IMR-90 (cell line): ENCODE measurements at regions not wholly inside any gene's neighbourhood (a gene's known extent, or its start where the extent isn't known, plus 50 kb on each side); places are given as distances from the start of the nearest gene placed in this dataset.

Source experiments
- ATAC-seq: fragments of 200-7000 bp; cut with Tn5 transposase; 2 replicates; pipeline ENCODE4 v1.9.1; 2020; ENCODE audit warnings: low read depth, mild to moderate bottlenecking, moderate library complexity
- BruUV-seq: library from RNA; stranded (reverse); fragments of 400-500 nt; replicated peaks from 2 replicates; lab custom pipeline; 2021; lab: Mats Ljungman, UMichigan
- CTCF ChIA-PET: fragments of 300-600 bp; formaldehyde crosslinking; extraction: SDS; loops from one replicate; lab custom pipeline; 2021; ENCODE audit warnings: antibody characterized with exemption; lab: Yijun Ruan, JAX
- POLR2A ChIA-PET: fragments of 300-600 bp; sonication (Branson Sonifier 250); formaldehyde crosslinking; loops from one replicate; lab custom pipeline; 2022; ENCODE audit warnings: antibody characterized with exemption; ENCODE audit not compliant: unreplicated experiment; lab: Charles Lee
- DNase-seq: peaks from one replicate; pipeline ENCODE4 v3.0.0; 2013
- H2AFZ ChIP-seq: replicated peaks from 2 replicates; pipeline ENCODE3; 2013; ENCODE audit warnings: low read length, mild to moderate bottlenecking; ENCODE audit not compliant: poor library complexity
- H2AK5ac ChIP-seq: 2 replicates; pipeline ENCODE4 v1.6.1; 2013; ENCODE audit warnings: low read depth, low read length, inconsistent platforms
- H2AK9ac ChIP-seq: replicated peaks from 2 replicates; pipeline ENCODE3; 2013; ENCODE audit warnings: mild to moderate bottlenecking, low read depth, low read length, moderate library complexity; ENCODE audit not compliant: poor library complexity
- H2BK120ac ChIP-seq: 2 replicates; pipeline ENCODE4 v1.6.1; 2013; ENCODE audit warnings: low read depth, low read length, inconsistent platforms
- H2BK15ac ChIP-seq: 3 replicates; pipeline ENCODE4 v1.6.1; 2013; ENCODE audit warnings: low read depth, low read length, inconsistent platforms
- H2BK20ac ChIP-seq: 2 replicates; pipeline ENCODE4 v1.6.1; 2013; ENCODE audit warnings: low read depth, mild to moderate bottlenecking, inconsistent platforms, low read length, moderate library complexity
- H2BK5ac ChIP-seq: 2 replicates; pipeline ENCODE4 v1.6.1; 2013; ENCODE audit warnings: mild to moderate bottlenecking, low read depth, low read length, inconsistent platforms; ENCODE audit not compliant: poor library complexity, severe bottlenecking
- H3K14ac ChIP-seq: replicated peaks from 2 replicates; pipeline ENCODE4 v1.6.1; 2013; ENCODE audit warnings: low read depth, low read length, inconsistent platforms
- H3K18ac ChIP-seq: 2 replicates; pipeline ENCODE4 v1.6.1; 2013; ENCODE audit warnings: low read depth, low read length, control low read depth
- H3K23ac ChIP-seq: 2 replicates; pipeline ENCODE4 v1.6.1; 2013; ENCODE audit warnings: low read depth, low read length, inconsistent platforms
- H3K27ac ChIP-seq: 2 replicates; pipeline ENCODE4 v1.5.1; 2013; ENCODE audit warnings: mild to moderate bottlenecking, control low read depth, low read length; ENCODE audit not compliant: insufficient read depth
- H3K27me3 ChIP-seq: 2 replicates; pipeline ENCODE4 v1.6.1; 2013; ENCODE audit warnings: low read length; ENCODE audit not compliant: control insufficient read depth, insufficient read depth
- H3K36me3 ChIP-seq: 2 replicates; pipeline ENCODE4 v1.6.1; 2013; ENCODE audit warnings: low read length, mixed read lengths; ENCODE audit not compliant: control insufficient read depth, insufficient read depth
- H3K4ac ChIP-seq: 2 replicates; pipeline ENCODE4 v1.6.1; 2013; ENCODE audit warnings: low read depth, low read length, inconsistent platforms
- H3K4me1 ChIP-seq: 2 replicates; pipeline ENCODE4 v1.6.1; 2013; ENCODE audit warnings: low read length, mixed read lengths; ENCODE audit not compliant: control insufficient read depth, insufficient read depth
- H3K4me2 ChIP-seq: 2 replicates; pipeline ENCODE4 v1.6.1; 2013; ENCODE audit warnings: low read depth, mild to moderate bottlenecking, control low read depth, low read length, moderate library complexity
- H3K4me3 ChIP-seq: 2 replicates; pipeline ENCODE4 v1.5.1; 2013; ENCODE audit warnings: low read depth, mild to moderate bottlenecking, control low read depth, low read length, moderate library complexity; ENCODE audit not compliant: insufficient read depth
- H3K56ac ChIP-seq: 2 replicates; pipeline ENCODE4 v1.6.1; 2013; ENCODE audit warnings: low read length, inconsistent platforms; ENCODE audit not compliant: insufficient read depth; ENCODE audit errors: extremely low read depth
- H3K79me1 ChIP-seq, 2 experiments: 2 replicates each; pipeline ENCODE4 v1.6.1; 2013; ENCODE audit warnings: low read length in 2 of 2, inconsistent platforms in 1 of 2, low read depth in 1 of 2
- H3K9ac ChIP-seq: 2 replicates; pipeline ENCODE4 v1.6.1; 2013; ENCODE audit warnings: low read depth, low read length, control low read depth
- H3K9me1 ChIP-seq: 2 replicates; pipeline ENCODE4 v1.6.1; 2013; ENCODE audit warnings: low read length, inconsistent platforms; ENCODE audit not compliant: insufficient read depth
- H3K9me3 ChIP-seq: 2 replicates; pipeline ENCODE4 v1.6.1; 2013; ENCODE audit warnings: low read length; ENCODE audit not compliant: control insufficient read depth, insufficient read depth
- H4K20me1 ChIP-seq: 2 replicates; pipeline ENCODE4 v1.6.1; 2013; ENCODE audit warnings: low read length, inconsistent platforms; ENCODE audit not compliant: insufficient read depth
- H4K5ac ChIP-seq: 2 replicates; pipeline ENCODE4 v1.6.1; 2013; ENCODE audit warnings: mild to moderate bottlenecking, low read depth, low read length, control low read depth
- H4K8ac ChIP-seq, 2 experiments: 2 replicates each; pipeline ENCODE4 v1.6.1; 2013; ENCODE audit warnings: low read depth in 2 of 2, low read length in 2 of 2, control low read depth in 1 of 2, inconsistent platforms in 1 of 2
- H4K91ac ChIP-seq: 2 replicates; pipeline ENCODE4 v1.6.1; 2013; ENCODE audit warnings: low read depth, low read length, inconsistent platforms; ENCODE audit not compliant: insufficient read depth
- BHLHE40 ChIP-seq: fragments of 150-350 bp; IDR thresholded peaks from 2 replicates; pipeline ENCODE4 v1.6.1; 2016; ENCODE audit warnings: mild to moderate bottlenecking, low read depth, low read length
- CEBPB ChIP-seq: IDR thresholded peaks from 2 replicates; pipeline ENCODE4 v1.6.1; 2012; ENCODE audit warnings: low read depth, low read length, improper control_type of control experiment
- CHD1 ChIP-seq: IDR thresholded peaks from 2 replicates; pipeline ENCODE4 v1.6.1; 2012; ENCODE audit warnings: low read depth, low read length, improper control_type of control experiment
- ELK1 ChIP-seq: fragments of 150-350 bp; IDR thresholded peaks from 2 replicates; pipeline ENCODE4 v1.6.1; 2016; ENCODE audit warnings: low read depth, mild to moderate bottlenecking, low read length, moderate library complexity, borderline replicate concordance
- FOS ChIP-seq: fragments of 150-350 bp; IDR thresholded peaks from 2 replicates; pipeline ENCODE4 v1.6.1; 2016; ENCODE audit warnings: low read depth, low read length
- MAFK ChIP-seq: IDR thresholded peaks from 2 replicates; pipeline ENCODE4 v1.6.1; 2012; ENCODE audit warnings: low read depth, low read length, improper control_type of control experiment
- MAZ ChIP-seq: IDR thresholded peaks from 2 replicates; pipeline ENCODE4 v1.6.1; 2012; ENCODE audit warnings: low read depth, mild to moderate bottlenecking, low read length, improper control_type of control experiment, moderate library complexity, borderline replicate concordance
- MXI1 ChIP-seq: IDR thresholded peaks from 2 replicates; pipeline ENCODE4 v1.6.1; 2012; ENCODE audit warnings: low read depth, mild to moderate bottlenecking, low read length, moderate library complexity, borderline replicate concordance
- NFE2L2 ChIP-seq: fragments of 150-350 bp; IDR thresholded peaks from 2 replicates; pipeline ENCODE4 v1.6.1; 2016; ENCODE audit warnings: low read depth, mild to moderate bottlenecking, low read length
- POLR2A ChIP-seq: IDR thresholded peaks from 2 replicates; pipeline ENCODE4 v1.6.1; 2012; ENCODE audit warnings: mild to moderate bottlenecking, low read depth, low read length
- RAD21 ChIP-seq: IDR thresholded peaks from 2 replicates; pipeline ENCODE4 v1.6.1; 2012; ENCODE audit warnings: low read length, improper control_type of control experiment
- RCOR1 ChIP-seq: IDR thresholded peaks from 2 replicates; pipeline ENCODE4 v1.6.1; 2012; ENCODE audit warnings: mild to moderate bottlenecking, low read length, improper control_type of control experiment; ENCODE audit not compliant: insufficient replicate concordance
- RFX5 ChIP-seq: IDR thresholded peaks from 2 replicates; pipeline ENCODE4 v1.8.0; 2012; ENCODE audit warnings: low read depth, mild to moderate bottlenecking, low read length, moderate library complexity
- SMC3 ChIP-seq: fragments of 150-350 bp; IDR thresholded peaks from 2 replicates; pipeline ENCODE4 v1.6.1; 2016; ENCODE audit warnings: low read depth, mild to moderate bottlenecking, antibody characterized with exemption, low read length, moderate library complexity
- whole genome bisulfite sequencing, 2 experiments: methylation state at CpG; one replicate each; pipeline versions ENCODE4 v1.1.5 to v1.1.7; 2013; ENCODE audit warnings: missing lambda C conversion rate in 2 of 2; ENCODE audit not compliant: insufficient read length in 1 of 2; ENCODE audit errors: extremely low coverage in 2 of 2; 5-methylcytosine and 5-hydroxymethylcytosine counted together
- dilution Hi-C: fragments of 300-500 bp; cut with HindIII; formaldehyde crosslinking; loops from one replicate; pipeline ENCODE4 v1.14.3; 2018; ENCODE audit warnings: low sequenced_read_pairs; ENCODE audit not compliant: unreplicated experiment
- in situ Hi-C: fragments of 300-500 bp; cut with MboI; formaldehyde crosslinking; loops from 3 replicates; pipeline ENCODE4 v1.14.3; 2019; ENCODE audit warnings: low sequenced_read_pairs, inconsistent platforms, mixed read lengths
- intact Hi-C: fragments of 100-400 bp; cut with micrococcal nuclease; formaldehyde crosslinking; loops from 2 replicates; pipeline ENCODE4 v1.10.0; 2022
- TF ChIP-seq, protein P1 (sequence below): fragments of 150-350 bp; IDR thresholded peaks from 2 replicates; pipeline ENCODE4 v1.6.1; 2017; ENCODE audit warnings: mild to moderate bottlenecking, antibody characterized with exemption, low read length, low read depth
- TF ChIP-seq, protein P2 (sequence below): conservative IDR thresholded peaks from 2 replicates; pipeline ENCODE4 v1.5.1; 2012; ENCODE audit warnings: mild to moderate bottlenecking, low read depth, low read length, improper control_type of control experiment

- POLR2A ChIA-PET: no interaction called here
- intact Hi-C loops (no loop called here), in situ Hi-C loops (no loop called here), dilution Hi-C loops (no loop called here)
- Histone ChIP-seq H3K4me2 (no peak overlapping the region), H3K27me3 (no peaks in the 10 kb centered on the region), H2BK15ac (no peak overlapping the region), H4K20me1 (no peaks in the 10 kb centered on the region), H4K91ac (no peak overlapping the region), H3K9ac (no peak overlapping the region), H3K9me1 (no peaks in the 10 kb centered on the region), H2AFZ (no peak overlapping the region), H4K5ac (no peak overlapping the region), H3K18ac (no peak overlapping the region), H2BK20ac (no peak overlapping the region), H4K8ac (no peak overlapping the region), H2BK120ac (no peak overlapping the region), H2AK5ac (no peak overlapping the region), H3K14ac (no peak overlapping the region), H3K4me3 (no peak overlapping the region), H3K23ac (no peak overlapping the region), H3K4me1 (no peaks in the 10 kb centered on the region), H2BK5ac (no peak overlapping the region), H3K27ac (no peak overlapping the region), H3K56ac (no peak overlapping the region), H3K4ac (no peak overlapping the region), H3K9me3 (no peaks in the 10 kb centered on the region), H3K79me1 (no peaks in the 10 kb centered on the region; a peak in 1 of 4 replicates), H3K36me3 (no peaks in the 10 kb centered on the region), H2AK9ac (no peak overlapping the region)
- TF ChIP-seq ELK1: no peak
- TF ChIP-seq MAFK: no peak
- no peak for TF ChIP-seq NFE2L2
- TF ChIP-seq SMC3: no peak
- TF ChIP-seq CEBPB: no peak
- TF ChIP-seq MAZ: no peak
- TF ChIP-seq RAD21: no peak
- TF ChIP-seq POLR2A: no peak
- TF ChIP-seq FOS: no peak
- TF ChIP-seq CHD1: no peak
- TF ChIP-seq, protein P1, sequence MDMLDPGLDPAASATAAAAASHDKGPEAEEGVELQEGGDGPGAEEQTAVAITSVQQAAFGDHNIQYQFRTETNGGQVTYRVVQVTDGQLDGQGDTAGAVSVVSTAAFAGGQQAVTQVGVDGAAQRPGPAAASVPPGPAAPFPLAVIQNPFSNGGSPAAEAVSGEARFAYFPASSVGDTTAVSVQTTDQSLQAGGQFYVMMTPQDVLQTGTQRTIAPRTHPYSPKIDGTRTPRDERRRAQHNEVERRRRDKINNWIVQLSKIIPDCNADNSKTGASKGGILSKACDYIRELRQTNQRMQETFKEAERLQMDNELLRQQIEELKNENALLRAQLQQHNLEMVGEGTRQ: no peak
- TF ChIP-seq BHLHE40: no peak
- no peak for TF ChIP-seq RFX5
- TF ChIP-seq, protein P2, sequence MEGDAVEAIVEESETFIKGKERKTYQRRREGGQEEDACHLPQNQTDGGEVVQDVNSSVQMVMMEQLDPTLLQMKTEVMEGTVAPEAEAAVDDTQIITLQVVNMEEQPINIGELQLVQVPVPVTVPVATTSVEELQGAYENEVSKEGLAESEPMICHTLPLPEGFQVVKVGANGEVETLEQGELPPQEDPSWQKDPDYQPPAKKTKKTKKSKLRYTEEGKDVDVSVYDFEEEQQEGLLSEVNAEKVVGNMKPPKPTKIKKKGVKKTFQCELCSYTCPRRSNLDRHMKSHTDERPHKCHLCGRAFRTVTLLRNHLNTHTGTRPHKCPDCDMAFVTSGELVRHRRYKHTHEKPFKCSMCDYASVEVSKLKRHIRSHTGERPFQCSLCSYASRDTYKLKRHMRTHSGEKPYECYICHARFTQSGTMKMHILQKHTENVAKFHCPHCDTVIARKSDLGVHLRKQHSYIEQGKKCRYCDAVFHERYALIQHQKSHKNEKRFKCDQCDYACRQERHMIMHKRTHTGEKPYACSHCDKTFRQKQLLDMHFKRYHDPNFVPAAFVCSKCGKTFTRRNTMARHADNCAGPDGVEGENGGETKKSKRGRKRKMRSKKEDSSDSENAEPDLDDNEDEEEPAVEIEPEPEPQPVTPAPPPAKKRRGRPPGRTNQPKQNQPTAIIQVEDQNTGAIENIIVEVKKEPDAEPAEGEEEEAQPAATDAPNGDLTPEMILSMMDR: no peak
- no peak for TF ChIP-seq RCOR1
- no peak for TF ChIP-seq MXI1
- DNase-seq (no peak), ATAC-seq (no peak)
- no TSS peak for BruUV-seq
- CTCF ChIA-PET: no interaction called here
- no CpG with 5 or more reads among the region's 3 CpGs for WGBS, 2 experiments
These were observed 402.4 kb downstream of the ZFHX3 start for GRCh38 chr16:72645538-72645937.
